MV-4-11 (cell line): ENCODE measurements at regions not wholly inside any gene's neighbourhood (a gene's known extent, or its start where the extent isn't known, plus 50 kb on each side); places are given as distances from the start of the nearest gene placed in this dataset.
"Not testable (repeated sequence)": the region's sequence is repeated elsewhere in the genome, so short reads cannot be mapped to it uniquely, and the experiment has no call there.

Experiments used
- DNase-seq: peaks from one replicate; lab custom pipeline; 2025; lab: John Stamatoyannopoulos, UW

- no peak for DNase-seq
These were observed 281.2 kb downstream of the MYCN start for GRCh38 chr2:16221461-16222010.

GRCh38 chr2:16219292-16219975 is 279.1 kb downstream of the MYCN start:
- DNase-seq, result no peak

- no peak for DNase-seq
These were observed 278.3 kb downstream of the MYCN start for GRCh38 chr2:16218625-16219024.

- DNase-seq, result no peak
These were observed 277.8 kb downstream of the MYCN start for GRCh38 chr2:16218161-16218560.

GRCh38 chr2:16217741-16218140 is 277.4 kb downstream of the MYCN start:
- DNase-seq, result not testable (repeated sequence)

GRCh38 chr2:16217291-16217690 is 276.9 kb downstream of the MYCN start:
- DNase-seq, result no peak

GRCh38 chr2:16216558-16216945 is 276.2 kb downstream of the MYCN start:
- DNase-seq, result no peak

- DNase-seq, result no peak
These were observed 275.7 kb downstream of the MYCN start for GRCh38 chr2:16215902-16216557.

- DNase-seq, result no peak
These were observed 274.5 kb downstream of the MYCN start for GRCh38 chr2:16214861-16215260.

GRCh38 chr2:16214391-16214790 is 274.0 kb downstream of the MYCN start:
- no peak for DNase-seq

- no peak for DNase-seq
These were observed 272.0 kb downstream of the MYCN start for GRCh38 chr2:16212321-16212720.

GRCh38 chr2:16211341-16211740 is 271.0 kb downstream of the MYCN start:
- no peak for DNase-seq

GRCh38 chr2:16210841-16211240 is 270.5 kb downstream of the MYCN start:
- no peak for DNase-seq

GRCh38 chr2:16209799-16210198 is 269.4 kb downstream of the MYCN start:
- peak; percentile 47 for DNase-seq

GRCh38 chr2:16208921-16209320 is 268.6 kb downstream of the MYCN start:
- DNase-seq, result no peak

GRCh38 chr2:16208241-16208797 is 268.0 kb downstream of the MYCN start:
- DNase-seq, result no peak

GRCh38 chr2:16207611-16208010 is 267.3 kb downstream of the MYCN start:
- DNase-seq, result no peak

- no peak for DNase-seq
These were observed 266.8 kb downstream of the MYCN start for GRCh38 chr2:16207151-16207550.

- DNase-seq, result no peak
These were observed 266.0 kb downstream of the MYCN start for GRCh38 chr2:16206191-16206944.

GRCh38 chr2:16205631-16206030 is 265.3 kb downstream of the MYCN start:
- DNase-seq, result no peak

GRCh38 chr2:16204886-16205620 is 264.7 kb downstream of the MYCN start:
- DNase-seq, result no peak

GRCh38 chr2:16204251-16204650 is 263.9 kb downstream of the MYCN start:
- no peak for DNase-seq
